SK-N-SH treated with all-trans-retinoic acid at 6 μM for 48 hours (cell line): ENCODE measurements at regions not wholly inside any gene's neighbourhood (a gene's known extent, or its start where the extent isn't known, plus 50 kb on each side); places are given as distances from the start of the nearest gene placed in this dataset.

Experiments
- ATAC-seq: fragments of 200-7000 bp; cut with Tn5 transposase; 3 replicates; pipeline ENCODE4 v1.9.1; 2020; ENCODE audit warnings: mild to moderate bottlenecking, moderate library complexity
- BACH2 ChIP-seq: fragments of 250-450 bp; sonication (Bioruptor Pico); IDR thresholded peaks from 2 replicates; pipeline ENCODE4 v1.9.0; 2021; ENCODE audit warnings: mild to moderate bottlenecking, borderline replicate concordance
- CSDC2 ChIP-seq: fragments of 250-450 bp; sonication (Bioruptor Pico); IDR thresholded peaks from 2 replicates; pipeline ENCODE4 v1.5.0; 2020; ENCODE audit warnings: mild to moderate bottlenecking, moderate library complexity
- ESRRG ChIP-seq: fragments of 250-450 bp; sonication (Bioruptor Pico); IDR thresholded peaks from 2 replicates; pipeline ENCODE4 v1.6.1; 2021; ENCODE audit warnings: mild to moderate bottlenecking
- GLIS3 ChIP-seq: fragments of 250-450 bp; sonication (Bioruptor Pico); IDR thresholded peaks from 2 replicates; pipeline ENCODE4 v1.5.0; 2020; ENCODE audit warnings: mild to moderate bottlenecking, moderate library complexity
- ISL1 ChIP-seq: fragments of 250-450 bp; sonication (Bioruptor Pico); IDR thresholded peaks from 2 replicates; pipeline ENCODE4 v2.1.2; 2022; ENCODE audit warnings: mild to moderate bottlenecking, moderate library complexity
- OSR1 ChIP-seq: fragments of 250-450 bp; sonication (Bioruptor Pico); IDR thresholded peaks from 2 replicates; pipeline ENCODE4 v1.8.0; 2022; ENCODE audit warnings: moderate library complexity, mild to moderate bottlenecking, inconsistent platforms
- PATZ1 ChIP-seq: fragments of 250-450 bp; sonication (Bioruptor Pico); IDR thresholded peaks from 2 replicates; pipeline ENCODE4 v1.8.0; 2020; ENCODE audit warnings: mild to moderate bottlenecking, moderate library complexity, borderline replicate concordance
- PPARA ChIP-seq: fragments of 250-450 bp; sonication (Bioruptor Pico); IDR thresholded peaks from 2 replicates; pipeline ENCODE4 v1.5.0; 2020; ENCODE audit warnings: mild to moderate bottlenecking, borderline replicate concordance
- RARB ChIP-seq: fragments of 250-450 bp; sonication (Bioruptor Pico); IDR thresholded peaks from 2 replicates; pipeline ENCODE4 v1.8.0; 2021; ENCODE audit warnings: mild to moderate bottlenecking, moderate library complexity
- SNAI2 ChIP-seq: fragments of 250-450 bp; sonication (Bioruptor Pico); IDR thresholded peaks from 2 replicates; pipeline ENCODE4 v1.5.0; 2020; ENCODE audit warnings: mild to moderate bottlenecking, moderate library complexity
- TCF4 ChIP-seq: fragments of 250-450 bp; sonication (Bioruptor Pico); IDR thresholded peaks from 2 replicates; pipeline ENCODE4 v1.8.0; 2021; ENCODE audit warnings: mild to moderate bottlenecking, moderate library complexity, borderline replicate concordance
- TOX ChIP-seq: fragments of 250-450 bp; sonication (Bioruptor Pico); IDR thresholded peaks from 2 replicates; pipeline ENCODE4 v1.8.0; 2021; ENCODE audit warnings: mild to moderate bottlenecking, moderate library complexity, borderline replicate concordance
- ZC3H10 ChIP-seq: fragments of 250-450 bp; sonication (Bioruptor Pico); IDR thresholded peaks from 2 replicates; pipeline ENCODE4 v1.5.1; 2021; ENCODE audit warnings: mild to moderate bottlenecking, moderate library complexity
- ZFP3 ChIP-seq: fragments of 250-450 bp; sonication (Bioruptor Pico); IDR thresholded peaks from 2 replicates; pipeline ENCODE4 v1.5.0; 2020; ENCODE audit warnings: mild to moderate bottlenecking, moderate library complexity
- ZFP30 ChIP-seq: fragments of 450-650 bp; formaldehyde crosslinking; IDR thresholded peaks from 2 replicates; pipeline ENCODE4 v1.5.0; 2022; ENCODE audit warnings: mild to moderate bottlenecking, moderate library complexity
- ZNF565 ChIP-seq: fragments of 450-650 bp; formaldehyde crosslinking; conservative IDR thresholded peaks from 2 replicates; pipeline ENCODE4 v1.5.0; 2020; ENCODE audit warnings: low read depth, mild to moderate bottlenecking, moderate library complexity
- ZNF70 ChIP-seq: fragments of 450-650 bp; formaldehyde crosslinking; IDR thresholded peaks from 2 replicates; pipeline ENCODE4 v1.5.0; 2020; ENCODE audit warnings: mild to moderate bottlenecking, moderate library complexity
- ZNF8 ChIP-seq: fragments of 450-650 bp; formaldehyde crosslinking; IDR thresholded peaks from 2 replicates; pipeline ENCODE4 v1.5.0; 2020; ENCODE audit warnings: mild to moderate bottlenecking, moderate library complexity
- TF ChIP-seq, protein P1 (sequence below): fragments of 250-450 bp; sonication (Bioruptor Pico); IDR thresholded peaks from 2 replicates; pipeline ENCODE4 v1.5.1; 2020; ENCODE audit warnings: low read depth, mild to moderate bottlenecking, moderate library complexity
- TF ChIP-seq, protein P2 (sequence below): fragments of 250-450 bp; sonication (Bioruptor Pico); IDR thresholded peaks from 2 replicates; pipeline ENCODE4 v1.8.0; 2021; ENCODE audit warnings: low read depth, mild to moderate bottlenecking, moderate library complexity, borderline replicate concordance

GRCh38 chr13:22316494-22317025 lies 645.7 kb downstream of the FGF9 start:
- ATAC-seq = no peak
- TF ChIP-seq PPARA (CRISPR knock-in tag) (no peak), TCF4 (no peak), RARB (no peak), ESRRG (CRISPR knock-in tag) (no peak), CSDC2 (CRISPR knock-in tag) (no peak), TOX (CRISPR knock-in tag) (no peak), ZC3H10 (CRISPR knock-in tag) (no peak), ZFP3 (no peak), OSR1 (CRISPR knock-in tag) (no peak), ZNF8 (no peak), PATZ1 (CRISPR knock-in tag) (no peak), SNAI2 (CRISPR knock-in tag) (no peak), ZFP30 (CRISPR knock-in tag) (no peak), GLIS3 (CRISPR knock-in tag) (no peak), ZNF70 (CRISPR knock-in tag) (no peak)
- TF ChIP-seq, protein P1, sequence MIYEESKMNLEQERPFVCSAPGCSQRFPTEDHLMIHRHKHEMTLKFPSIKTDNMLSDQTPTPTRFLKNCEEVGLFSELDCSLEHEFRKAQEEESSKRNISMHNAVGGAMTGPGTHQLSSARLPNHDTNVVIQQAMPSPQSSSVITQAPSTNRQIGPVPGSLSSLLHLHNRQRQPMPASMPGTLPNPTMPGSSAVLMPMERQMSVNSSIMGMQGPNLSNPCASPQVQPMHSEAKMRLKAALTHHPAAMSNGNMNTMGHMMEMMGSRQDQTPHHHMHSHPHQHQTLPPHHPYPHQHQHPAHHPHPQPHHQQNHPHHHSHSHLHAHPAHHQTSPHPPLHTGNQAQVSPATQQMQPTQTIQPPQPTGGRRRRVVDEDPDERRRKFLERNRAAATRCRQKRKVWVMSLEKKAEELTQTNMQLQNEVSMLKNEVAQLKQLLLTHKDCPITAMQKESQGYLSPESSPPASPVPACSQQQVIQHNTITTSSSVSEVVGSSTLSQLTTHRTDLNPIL (CRISPR knock-in tag) = no peak
- TF ChIP-seq, protein P2, sequence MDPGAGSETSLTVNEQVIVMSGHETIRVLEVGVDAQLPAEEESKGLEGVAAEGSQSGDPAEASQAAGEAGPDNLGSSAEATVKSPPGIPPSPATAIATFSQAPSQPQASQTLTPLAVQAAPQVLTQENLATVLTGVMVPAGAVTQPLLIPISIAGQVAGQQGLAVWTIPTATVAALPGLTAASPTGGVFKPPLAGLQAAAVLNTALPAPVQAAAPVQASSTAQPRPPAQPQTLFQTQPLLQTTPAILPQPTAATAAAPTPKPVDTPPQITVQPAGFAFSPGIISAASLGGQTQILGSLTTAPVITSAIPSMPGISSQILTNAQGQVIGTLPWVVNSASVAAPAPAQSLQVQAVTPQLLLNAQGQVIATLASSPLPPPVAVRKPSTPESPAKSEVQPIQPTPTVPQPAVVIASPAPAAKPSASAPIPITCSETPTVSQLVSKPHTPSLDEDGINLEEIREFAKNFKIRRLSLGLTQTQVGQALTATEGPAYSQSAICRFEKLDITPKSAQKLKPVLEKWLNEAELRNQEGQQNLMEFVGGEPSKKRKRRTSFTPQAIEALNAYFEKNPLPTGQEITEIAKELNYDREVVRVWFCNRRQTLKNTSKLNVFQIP (CRISPR knock-in tag) = no peak

DNA sequence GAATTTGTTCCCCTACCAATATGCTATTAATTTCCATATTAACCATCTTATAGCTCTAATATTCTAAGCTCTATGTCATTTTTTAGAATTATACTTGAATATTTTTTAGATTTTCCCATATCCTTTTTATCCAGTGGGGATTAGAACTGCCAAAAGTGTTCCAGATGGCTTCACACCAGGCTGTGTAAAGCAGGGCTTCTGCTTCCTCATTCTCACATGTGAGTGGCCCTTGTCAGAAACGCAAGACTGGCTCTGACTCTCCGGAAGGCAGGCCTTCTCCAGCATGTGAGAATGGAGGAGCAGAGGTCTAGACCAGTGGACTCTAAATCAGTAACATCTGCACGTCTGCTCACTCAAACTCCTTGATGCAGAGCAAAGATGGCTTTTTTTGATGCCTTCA lies 650.1 kb downstream of the FGF9 start:
- TF ChIP-seq OSR1 (CRISPR knock-in tag) (no peak), ZFP3 (no peak), PATZ1 (CRISPR knock-in tag) (no peak), CSDC2 (CRISPR knock-in tag) (no peak)
- TF ChIP-seq, protein P1 (CRISPR knock-in tag) = no peak
- TF ChIP-seq, all 23 proteins: peak for 0

GRCh38 chr13:22325761-22326160 lies 654.9 kb downstream of the FGF9 start:
- TF ChIP-seq CSDC2 (CRISPR knock-in tag) (no peak), SNAI2 (CRISPR knock-in tag) (no peak), ZNF565 (CRISPR knock-in tag) (no peak)
- no peak for ATAC-seq

More for the DNA sequence above, 650.1 kb downstream of the FGF9 start:
- ATAC-seq = no peak

DNA sequence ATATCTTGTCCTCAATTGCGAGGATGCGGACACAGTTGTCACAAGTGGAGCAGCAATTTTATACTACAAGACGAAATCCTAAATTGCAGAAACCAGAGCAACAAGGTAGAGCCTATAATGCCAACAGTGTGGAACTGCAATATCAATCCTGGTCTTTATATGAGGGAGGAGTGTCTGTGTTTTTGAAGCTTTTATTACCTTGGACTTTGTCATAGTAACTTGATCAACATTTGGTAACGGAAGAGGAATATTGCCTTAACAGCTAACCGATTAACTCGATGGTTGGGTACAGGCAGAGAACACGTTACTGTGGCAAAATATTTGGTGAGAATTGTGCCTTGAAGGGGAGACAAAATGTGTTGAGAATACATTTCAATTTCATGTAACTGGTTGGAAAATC lies 661.5 kb downstream of the FGF9 start:
- TF ChIP-seq BACH2 (CRISPR knock-in tag) (no peak), CSDC2 (CRISPR knock-in tag) (no peak), ESRRG (CRISPR knock-in tag) (no peak), ISL1 (no peak), ZFP30 (CRISPR knock-in tag) (no peak), ZNF70 (CRISPR knock-in tag) (no peak), PATZ1 (CRISPR knock-in tag) (no peak)
- TF ChIP-seq, all 23 proteins: peak for 0
- no peak for ATAC-seq
